SK-N-MC (cell line): ENCODE measurements at regions not wholly inside any gene's neighbourhood (a gene's known extent, or its start where the extent isn't known, plus 50 kb on each side); places are given as distances from the start of the nearest gene placed in this dataset.

Experiments
- EZH2 ChIP-seq: fragments of 200-600 bp; sonication (generic); IDR thresholded peaks from one replicate; pipeline ENCODE4 v1.6.1; 2017; ENCODE audit warnings: antibody characterized with exemption
- FOXP2 ChIP-seq: optimal IDR thresholded peaks from 2 replicates; pipeline ENCODE3; 2011; ENCODE audit warnings: mild to moderate bottlenecking, moderate library complexity; ENCODE audit not compliant: insufficient read depth; ENCODE audit errors: extremely low read length, control extremely low read depth
- POLR2AphosphoS5 ChIP-seq: IDR thresholded peaks from 2 replicates; pipeline ENCODE4 v1.6.1; 2012; ENCODE audit warnings: mild to moderate bottlenecking, low read depth, low read length, borderline replicate concordance

DNA sequence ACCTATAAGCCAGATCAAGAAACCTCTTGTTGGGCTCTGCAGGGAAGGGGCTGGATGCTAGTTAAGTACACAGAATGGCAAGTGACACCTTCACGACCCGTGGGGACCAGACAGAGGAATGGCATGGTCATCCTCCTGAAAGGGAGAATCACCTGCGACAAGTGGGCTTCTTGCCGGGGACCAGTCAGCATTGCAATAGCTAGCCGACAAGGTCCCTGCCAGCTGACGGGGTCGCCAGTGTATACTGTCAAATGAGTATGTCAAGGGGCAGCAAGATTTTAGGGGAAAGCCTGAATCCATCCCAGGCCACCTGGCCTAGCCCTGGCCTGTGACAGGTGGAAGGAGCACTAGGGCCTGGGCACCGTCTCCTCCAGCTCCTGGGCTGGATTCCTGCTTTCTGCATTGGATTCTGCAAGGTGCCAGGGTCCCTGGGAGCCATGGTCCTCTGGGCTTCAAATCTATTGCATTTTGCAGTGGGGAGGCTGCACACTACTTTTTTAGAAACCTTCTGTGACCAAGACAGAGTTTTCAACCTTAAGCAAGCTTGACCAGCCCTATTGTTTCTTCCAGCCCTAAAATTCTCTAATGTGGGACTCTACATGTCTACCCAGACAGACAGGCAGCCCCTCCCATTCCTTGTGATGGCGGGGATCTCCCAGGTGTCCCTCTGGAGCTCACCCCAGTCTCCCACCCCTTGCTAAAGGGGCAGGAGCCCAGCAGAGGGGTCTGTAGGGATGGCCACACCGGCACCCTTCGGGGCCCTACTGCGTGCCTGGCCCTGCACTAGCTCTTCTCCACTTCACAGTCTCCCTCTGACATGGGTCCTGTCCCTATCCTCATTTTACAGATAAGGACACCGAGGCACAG, 178.5 kb downstream of the GLI2 start:
- TF ChIP-seq POLR2AphosphoS5, result no peak
- no peak for TF ChIP-seq EZH2
- no peak for TF ChIP-seq FOXP2
